ENCODE measurements at regions not wholly inside any gene's neighbourhood (a gene's known extent, or its start where the extent isn't known, plus 50 kb on each side); places are given as distances from the start of the nearest gene placed in this dataset.
"Not testable (repeated sequence)": the region's sequence is repeated elsewhere in the genome, so short reads cannot be mapped to it uniquely, and the experiment has no call there.

DNA sequence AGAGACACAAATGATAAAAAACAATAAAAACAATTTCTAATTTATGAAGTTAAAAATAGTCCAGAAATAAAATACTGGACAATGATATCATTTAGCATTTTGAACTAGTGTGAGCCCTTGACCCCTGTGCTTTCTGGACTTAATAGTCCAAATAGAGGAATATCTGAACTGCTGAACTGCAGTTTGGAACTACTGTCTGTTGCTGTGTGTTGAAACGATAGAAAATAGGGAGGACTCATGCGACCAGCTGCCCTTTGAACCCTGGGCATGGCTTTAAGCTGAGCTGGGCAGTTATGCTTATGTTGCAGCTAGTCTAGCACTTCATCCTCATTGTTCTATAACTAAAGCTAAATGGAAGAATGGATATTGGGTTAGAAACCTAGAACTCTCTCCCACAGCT lies 99.5 kb downstream of the FMR1NB start:
- peak; percentile 3 for DNase-seq (ENCODE audit: low spot score)

DNA sequence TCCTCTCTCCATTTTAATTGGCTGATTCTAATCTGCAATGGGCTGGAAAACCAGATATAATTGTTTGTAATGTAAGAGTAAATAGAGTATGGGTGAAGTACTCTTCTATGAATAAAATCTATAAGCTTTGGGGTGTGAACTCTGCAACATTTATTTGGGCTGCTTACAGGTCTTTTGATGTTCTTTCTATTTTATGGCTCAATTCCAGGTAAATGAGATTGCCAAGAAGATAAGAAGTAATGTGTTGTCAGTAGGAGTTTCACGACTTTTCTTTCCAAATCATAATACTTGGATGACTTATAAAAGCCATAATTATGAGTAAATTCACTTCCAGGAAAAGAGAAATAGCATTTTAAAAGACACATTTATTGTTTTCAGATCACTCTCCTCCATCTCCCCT lies 103.5 kb downstream of the FMR1NB start:
- DNase-seq (ENCODE audit: low spot score), result no peak

DNA sequence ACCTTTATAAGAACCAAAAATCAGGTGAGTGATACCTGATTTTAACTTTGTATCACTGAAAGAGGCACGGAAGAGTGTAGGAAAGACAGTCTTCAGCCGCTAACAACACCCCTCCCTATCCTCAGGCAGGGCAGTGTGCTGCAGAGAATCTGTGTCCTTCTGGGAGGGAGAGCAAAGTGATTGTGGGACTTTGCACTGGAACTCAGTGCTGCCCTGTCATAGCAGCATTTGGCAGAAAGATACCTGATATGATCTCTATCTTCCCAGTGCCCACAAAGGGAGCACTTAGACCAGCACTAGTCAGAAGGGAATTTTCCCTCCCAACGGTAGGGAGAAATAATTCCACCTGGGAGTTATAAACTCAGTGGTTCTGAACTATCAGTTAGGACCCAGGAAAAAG lies 139.0 kb downstream of the FMR1NB start:
- no peak for DNase-seq (ENCODE audit: low spot score)

DNA sequence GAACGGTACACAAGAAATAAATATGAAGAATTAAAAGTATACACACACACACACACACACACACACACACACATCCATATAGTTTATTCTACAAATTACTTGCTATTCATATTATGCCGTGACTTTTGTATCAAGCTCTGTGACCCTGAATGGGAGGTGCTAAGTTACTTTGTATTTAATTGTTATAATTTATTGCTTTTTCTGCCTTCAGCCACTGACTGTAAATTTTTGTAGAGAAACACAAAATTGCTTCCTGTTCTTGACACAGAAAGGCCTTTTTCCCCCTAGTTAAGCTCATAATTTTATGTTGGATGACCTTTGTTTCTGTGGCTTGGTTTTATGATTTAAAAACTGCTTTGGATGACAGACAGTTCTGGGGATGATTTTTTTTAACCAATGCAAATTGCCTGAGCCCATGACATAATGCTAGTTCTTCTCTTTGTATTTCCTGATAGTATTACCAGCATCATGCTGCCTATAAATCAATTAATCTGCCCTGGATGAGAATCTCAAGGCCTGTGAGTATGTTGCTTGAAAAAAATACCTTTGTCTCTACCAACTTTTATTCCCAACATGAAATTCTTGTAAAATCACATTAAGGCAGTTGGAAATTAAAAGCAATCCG lies 140.0 kb downstream of the FMR1NB start:
- no peak for DNase-seq (ENCODE audit: low spot score)

DNA sequence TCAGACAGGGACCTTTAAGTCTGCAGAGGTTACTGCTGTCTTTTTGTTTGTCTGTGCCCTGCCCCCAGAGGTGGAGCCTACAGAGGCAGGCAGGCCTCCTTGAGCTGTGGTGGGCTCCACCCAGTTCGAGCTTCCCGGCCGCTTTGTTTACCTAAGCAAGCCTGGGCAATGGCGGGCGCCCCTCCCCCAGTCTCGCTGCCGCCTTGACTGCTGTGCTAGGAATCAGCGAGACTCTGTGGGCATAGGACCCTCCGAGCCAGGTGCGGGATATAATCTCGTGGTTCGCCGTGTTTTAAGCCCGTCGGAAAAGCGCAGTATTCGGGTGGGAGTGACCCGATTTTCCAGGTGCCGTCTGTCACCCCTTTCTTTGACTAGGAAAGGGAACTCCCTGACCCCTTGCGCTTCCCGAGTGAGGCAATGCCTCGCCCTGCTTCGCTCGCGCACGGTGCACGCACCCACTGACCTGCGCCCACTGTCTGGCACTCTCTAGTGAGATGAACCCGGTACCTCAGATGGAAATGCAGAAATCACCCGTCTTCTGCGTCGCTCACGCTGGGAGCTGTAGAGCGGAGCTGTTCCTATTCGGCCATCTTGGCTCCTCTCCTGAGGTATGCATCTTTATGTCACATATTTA lies 147.9 kb downstream of the FMR1NB start:
- DNase-seq (ENCODE audit: low spot score), result not testable (repeated sequence)

DNA sequence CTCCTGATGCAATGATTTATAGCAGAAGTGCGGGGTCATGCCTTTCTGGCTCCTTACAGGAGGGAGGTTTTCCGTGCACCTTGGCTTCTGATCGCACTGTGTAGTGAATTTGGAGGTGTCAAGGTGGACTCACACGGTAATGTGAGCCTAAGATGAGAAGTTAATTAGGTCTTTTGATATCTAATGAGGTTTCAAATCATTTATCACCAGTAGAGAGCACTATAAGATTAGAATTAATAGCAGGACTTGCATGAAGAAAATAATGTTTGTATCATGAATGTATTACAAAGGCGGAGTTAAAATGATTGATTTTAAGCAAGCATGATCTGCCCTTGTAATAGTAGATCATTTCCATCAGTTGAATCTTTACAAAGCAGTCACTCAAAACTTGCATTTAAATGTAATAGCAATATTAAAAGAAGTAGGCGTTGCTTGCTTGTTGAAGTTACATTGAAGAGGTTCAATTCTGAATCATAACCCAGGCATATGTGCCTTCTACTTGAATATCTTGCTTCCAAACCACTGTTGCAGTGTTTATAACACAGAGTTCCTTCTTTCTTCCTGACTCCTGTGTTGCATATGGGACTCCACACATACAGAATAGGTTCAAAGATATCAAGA lies 152.1 kb downstream of the FMR1NB start:
- DNase-seq (ENCODE audit: low spot score), result no peak

DNA sequence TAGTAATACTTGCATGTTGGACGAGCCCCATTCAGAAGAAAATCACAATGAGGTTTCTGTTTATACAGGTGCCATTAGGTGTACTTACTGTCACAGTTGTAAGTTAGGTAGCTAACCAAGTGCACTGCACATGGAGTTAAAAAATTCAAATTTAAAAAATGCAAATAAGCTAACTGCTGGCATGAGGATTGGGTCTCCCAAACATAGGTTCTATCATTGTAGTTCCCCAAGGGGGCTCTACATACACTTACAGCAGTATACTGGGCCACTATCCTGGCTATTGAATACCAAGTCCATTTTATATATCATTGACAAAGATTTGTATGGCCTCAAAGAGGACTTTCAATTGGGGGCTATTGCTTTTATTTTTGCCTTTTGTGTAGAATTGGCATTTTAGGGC lies 153.4 kb downstream of the FMR1NB start:
- no peak for DNase-seq (ENCODE audit: low spot score)

DNA sequence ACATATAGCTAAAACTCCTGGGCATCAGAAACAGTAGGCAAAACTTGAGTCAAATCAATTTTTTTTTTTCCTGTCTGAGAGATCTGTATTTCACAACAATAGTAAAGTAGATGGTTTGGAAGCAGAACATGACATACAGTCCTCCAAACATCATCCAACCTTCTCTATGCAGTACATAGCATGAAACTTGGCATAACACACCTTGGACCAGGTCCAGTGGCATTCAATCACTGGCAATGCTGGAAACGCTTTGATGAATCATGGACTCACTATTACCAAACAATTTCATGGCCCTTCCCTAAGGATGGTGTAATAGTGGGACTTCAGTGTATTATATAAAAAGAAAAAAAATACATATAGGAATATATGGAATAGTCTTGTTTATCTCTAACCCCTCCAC lies 154.6 kb downstream of the FMR1NB start:
- DNase-seq (ENCODE audit: low spot score), result no peak

DNA sequence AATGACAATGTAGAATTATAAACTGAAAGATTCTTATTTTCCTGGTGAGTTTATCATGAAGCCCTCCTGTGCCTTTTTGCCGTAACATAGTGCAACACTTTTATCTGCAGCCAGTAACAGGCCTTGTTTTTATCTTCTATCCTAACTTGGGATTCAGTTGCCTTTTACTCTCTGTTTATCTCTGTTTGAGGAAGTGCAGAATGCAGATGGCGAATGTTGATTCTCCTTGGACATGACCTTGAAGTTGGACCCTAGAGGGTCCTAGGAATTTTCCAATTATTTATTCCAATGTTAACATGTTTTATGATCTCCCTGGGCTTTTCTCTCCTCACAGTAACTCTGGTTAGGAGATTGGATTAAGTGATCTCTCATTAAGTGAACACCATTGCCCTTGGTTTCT lies 165.0 kb downstream of the FMR1NB start:
- DNase-seq (ENCODE audit: low spot score), result no peak

DNA sequence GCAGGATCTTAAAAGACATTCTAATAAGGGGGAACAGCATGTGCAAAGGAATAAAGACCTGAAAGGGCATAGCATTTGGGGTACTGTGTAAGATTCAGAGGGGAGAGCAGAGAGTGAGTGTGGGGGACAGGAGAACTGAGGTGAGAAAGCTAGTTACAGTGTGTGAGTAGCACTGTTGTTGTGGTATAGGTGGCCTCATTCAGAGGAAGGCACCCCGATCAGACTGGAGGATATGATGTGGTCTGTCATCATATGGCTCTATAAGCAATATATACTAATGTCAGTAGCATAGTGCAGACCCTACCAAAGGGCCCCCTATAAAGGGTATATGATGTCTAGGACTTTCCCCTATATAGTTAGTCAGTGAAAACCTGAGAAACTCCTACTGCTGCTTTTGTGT lies 175.8 kb downstream of the FMR1NB start:
- DNase-seq (ENCODE audit: low spot score), result no peak

DNA sequence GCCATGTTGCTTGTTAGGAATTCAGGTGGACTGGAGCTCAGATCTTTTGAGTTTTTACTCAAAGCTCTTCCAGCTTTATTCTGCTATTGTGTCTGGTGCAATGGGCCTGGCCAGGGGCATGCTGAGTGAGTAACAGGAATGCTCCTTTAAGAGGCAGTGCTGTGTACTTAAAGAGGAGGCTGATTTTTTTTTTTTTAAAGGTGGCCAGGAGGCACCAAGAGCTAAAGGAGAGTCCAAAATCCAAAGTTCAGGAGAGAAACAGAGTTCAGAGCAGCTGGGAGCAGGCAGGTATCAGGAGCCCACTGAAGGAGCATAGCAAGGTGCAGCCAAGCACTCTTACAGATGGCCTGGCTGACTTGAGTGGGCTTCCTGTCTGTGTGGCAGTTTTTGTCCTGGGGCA lies 178.7 kb downstream of the FMR1NB start:
- no peak for DNase-seq (ENCODE audit: low spot score)

DNA sequence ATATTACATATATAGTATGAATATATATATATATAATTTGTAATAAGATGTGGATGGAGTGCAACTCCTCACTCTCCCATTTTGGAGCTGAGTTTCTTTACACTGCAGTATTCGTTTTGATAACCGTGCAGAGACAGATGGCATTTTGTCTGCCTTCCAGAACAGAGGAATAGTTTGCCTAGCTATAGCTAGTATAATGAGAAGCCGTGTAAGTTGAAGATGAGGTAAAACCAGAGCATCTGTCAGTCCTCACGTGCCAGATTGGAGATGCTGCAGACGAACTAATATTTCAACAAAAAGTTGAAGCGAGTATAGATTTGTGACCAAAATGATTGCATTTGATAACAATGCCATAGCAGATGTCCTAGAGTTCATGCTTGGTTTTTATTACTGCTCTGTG lies 180.6 kb downstream of the FMR1NB start:
- no peak for DNase-seq (ENCODE audit: low spot score)

DNA sequence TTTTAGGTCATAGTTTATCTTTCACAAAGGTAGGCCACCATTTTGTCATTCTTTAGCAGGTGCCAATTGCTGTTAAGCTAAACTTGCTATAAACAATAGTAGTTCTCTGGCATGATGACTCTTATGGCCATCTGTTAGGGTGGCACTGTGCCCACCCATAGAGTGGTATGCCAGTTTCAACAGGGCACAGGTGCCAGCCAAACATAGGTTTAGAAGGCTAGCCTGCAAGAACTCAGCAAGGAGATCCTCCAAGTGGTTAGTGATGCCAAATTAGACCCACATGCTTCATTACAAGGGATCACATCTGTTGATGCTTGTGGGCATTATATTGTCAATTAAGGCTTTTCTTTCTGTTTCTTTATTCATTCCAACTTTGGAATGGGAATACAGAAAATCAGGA lies 204.5 kb downstream of the FMR1NB start:
- no peak for DNase-seq (ENCODE audit: low spot score)

DNA sequence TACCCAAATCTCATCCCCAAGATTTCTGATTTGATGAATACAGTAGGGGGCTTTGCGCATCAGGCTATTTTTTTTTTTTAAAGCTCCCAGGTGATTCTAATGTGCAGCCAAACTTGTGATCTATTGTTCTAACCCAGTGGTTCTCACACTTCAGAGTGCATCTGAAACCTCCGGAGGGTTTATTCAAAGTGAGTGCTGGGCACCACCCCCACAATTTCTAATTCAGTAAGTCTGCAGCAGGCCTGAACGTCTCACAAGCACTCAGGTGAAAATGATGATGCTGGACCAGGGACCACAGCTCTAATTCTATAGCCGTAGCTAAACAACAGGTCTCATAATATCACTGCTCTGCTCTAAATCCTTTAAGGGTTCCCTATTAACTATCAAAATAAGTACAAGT lies 211.4 kb downstream of the FMR1NB start:
- DNase-seq (ENCODE audit: low spot score), result no peak

DNA sequence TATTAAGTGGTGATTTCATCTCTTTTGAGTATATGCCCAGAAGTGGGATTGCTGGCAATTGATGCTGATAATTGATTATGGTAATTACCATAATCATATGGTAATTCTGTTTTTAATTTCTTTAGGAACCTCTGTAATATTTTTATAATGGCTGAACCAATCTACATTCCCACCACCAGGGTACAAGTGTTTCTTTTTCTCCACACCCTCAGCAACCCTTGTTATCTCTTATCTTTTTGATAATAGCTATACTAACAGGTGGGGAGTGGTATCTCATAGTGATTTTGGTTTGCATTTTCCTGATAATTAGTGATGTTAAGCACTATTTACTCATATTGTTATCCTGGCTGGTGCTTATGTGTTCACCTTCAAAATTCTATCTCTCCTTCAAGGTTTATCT lies 212.6 kb downstream of the FMR1NB start:
- DNase-seq (ENCODE audit: low spot score), result no peak

DNA sequence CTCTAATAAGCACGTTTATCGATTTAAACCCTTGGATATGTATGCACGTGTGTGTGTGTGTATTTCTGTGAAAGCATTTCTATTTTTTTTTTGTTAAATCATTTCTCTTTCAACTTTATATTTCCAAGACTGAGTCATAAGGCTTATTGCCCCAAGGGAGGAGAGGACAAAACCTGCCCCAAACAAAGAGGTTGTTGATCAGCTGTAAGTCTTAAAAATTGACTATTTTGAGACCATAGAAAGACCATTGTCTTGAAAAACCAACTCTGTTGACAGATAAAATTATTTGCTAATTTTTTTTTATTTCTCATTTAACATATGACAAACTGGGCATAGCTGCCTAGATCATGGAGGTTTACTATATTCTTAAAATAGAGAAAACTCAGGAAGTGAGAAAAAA lies 222.4 kb downstream of the FMR1NB start:
- DNase-seq (ENCODE audit: low spot score), result no peak

DNA sequence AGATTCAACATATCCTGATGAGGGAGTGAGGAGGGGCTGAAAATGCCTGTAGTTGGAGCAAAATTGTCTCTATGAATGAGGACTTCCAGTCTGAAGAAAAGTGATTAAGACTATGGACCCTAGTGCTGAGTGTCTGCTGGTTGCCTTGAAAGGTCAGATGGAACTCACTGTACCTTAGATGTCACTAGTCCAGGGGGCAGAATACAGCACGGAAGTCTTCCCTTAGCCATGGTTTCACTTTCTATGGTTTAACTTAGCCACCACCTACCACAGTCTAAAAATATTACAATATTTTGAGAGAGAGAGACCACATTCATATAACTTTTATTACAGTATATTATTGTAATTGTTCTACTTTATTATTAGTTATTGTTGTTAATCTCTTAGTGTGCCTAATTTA lies 223.1 kb downstream of the FMR1NB start:
- no peak for DNase-seq (ENCODE audit: low spot score)

DNA sequence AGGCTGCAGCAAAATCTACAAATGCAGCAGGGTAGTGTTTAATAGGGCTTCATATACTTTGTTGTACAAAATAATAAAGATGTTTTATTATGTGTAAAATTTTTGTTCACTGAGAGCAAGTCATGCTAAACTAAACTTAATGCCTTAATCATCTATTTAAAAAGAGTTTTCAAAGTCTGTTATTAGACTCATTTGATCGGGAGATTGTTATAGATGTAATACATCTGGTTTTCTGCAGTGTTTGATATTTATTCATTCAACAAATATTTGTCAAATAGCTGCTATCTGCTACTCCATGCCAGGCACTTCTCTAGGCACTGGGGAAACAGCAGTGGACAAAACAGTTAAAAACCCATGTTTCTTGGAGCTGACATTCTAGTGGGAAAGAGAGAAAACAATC lies 233.6 kb downstream of the FMR1NB start:
- no peak for DNase-seq (ENCODE audit: low spot score)

DNA sequence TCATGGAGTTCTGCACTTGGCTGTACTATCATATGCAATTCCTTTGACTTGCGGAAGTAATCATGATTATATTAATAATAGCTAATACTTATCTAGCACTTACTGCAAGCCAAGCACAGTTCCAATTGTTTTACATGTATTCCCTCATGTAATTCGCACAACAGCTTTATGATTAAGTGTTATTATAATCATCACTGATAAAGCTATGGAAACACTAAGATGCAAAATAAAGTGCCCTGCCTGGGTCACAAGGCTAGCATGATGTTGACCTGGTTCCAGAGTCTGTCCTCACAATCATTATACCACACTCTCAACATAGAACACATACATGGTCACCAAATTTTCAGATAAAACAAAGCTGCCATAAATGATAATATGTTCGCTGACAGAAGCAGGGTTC lies 234.6 kb downstream of the FMR1NB start:
- no peak for DNase-seq (ENCODE audit: low spot score)

DNA sequence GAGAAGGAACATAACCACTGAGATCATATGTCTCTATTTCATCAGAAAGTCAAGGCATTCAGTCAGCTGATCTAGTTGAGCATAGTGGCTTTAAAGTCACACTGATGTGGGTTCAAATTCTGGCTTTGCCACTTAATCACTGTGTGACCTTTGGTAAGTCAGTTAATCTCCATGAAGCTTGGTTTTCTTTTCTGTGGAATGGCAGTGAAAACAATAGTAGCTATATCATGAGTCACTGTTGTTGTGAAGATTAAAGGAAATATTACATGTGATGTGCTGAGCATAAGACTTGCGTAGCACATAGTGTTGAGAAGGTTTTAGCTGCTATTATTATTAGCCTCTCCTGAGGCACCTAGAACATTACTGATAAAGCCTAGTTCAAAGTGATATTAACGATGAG lies 242.2 kb downstream of the FMR1NB start:
- DNase-seq (ENCODE audit: low spot score), result no peak

DNA sequence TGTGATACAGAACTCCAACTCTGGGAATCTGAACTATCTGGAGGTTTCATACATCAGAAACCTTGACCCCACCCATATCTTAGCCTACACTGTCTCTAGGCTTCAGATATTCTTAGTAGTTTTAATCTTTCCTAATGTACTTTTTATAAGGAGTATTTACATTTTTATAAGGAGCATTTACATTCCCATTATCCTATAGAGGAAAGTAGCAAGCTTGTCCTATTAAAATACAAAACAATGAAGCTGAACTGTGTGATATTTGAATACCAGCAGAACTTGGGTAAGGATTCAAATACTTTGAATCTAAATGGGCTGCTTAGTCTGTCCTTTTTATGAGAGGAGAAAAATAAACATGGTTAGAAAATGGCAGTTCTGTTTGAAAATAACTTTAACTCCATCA lies 247.4 kb downstream of the FMR1NB start:
- DNase-seq (ENCODE audit: low spot score), result no peak

DNA sequence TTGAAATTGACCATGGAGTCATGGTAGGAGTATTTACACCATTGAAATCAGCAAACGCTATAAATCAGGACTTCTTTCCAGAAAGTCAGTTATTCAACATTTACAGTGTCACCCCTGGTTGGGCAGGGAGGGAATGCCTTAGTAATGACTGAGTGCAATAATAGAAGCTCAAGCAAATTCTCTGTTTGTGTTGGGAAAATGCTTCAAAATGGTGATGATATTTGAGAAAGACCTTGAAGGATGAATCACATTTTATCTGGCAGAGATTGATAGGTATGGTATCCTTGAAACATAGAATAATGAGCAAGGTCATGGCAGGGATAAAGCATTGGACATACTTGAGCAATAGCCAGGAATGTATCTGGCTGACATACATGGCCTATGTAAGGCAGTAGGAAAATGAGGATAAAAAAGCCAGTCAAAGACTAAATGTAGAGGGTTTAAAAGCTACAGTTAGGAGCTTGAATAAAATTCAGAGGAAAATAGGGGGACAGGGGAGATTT lies 248.7 kb downstream of the FMR1NB start:
- DNase-seq (ENCODE audit: low spot score), result no peak

DNA sequence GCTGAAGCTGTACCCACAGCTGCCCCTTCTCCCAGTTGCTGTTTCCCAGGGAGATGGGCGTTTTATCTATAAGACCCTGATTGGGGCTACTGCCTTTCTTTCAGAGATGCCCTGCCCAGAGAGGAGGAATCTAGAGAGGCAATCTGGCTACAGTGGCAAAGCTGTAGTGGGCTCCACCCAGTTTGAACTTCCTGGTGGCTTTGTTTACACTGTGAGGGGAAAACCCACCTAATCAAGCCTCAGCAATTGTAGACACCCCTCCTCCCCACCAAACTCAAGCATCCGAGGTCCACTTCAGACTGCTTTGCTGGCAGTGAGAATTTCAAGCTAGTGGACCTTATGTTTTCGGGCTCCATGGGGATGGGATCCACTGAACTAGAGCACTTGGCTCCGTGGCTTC lies 240.4 kb upstream of the AFF2 start:
- no peak for DNase-seq (ENCODE audit: low spot score)

DNA sequence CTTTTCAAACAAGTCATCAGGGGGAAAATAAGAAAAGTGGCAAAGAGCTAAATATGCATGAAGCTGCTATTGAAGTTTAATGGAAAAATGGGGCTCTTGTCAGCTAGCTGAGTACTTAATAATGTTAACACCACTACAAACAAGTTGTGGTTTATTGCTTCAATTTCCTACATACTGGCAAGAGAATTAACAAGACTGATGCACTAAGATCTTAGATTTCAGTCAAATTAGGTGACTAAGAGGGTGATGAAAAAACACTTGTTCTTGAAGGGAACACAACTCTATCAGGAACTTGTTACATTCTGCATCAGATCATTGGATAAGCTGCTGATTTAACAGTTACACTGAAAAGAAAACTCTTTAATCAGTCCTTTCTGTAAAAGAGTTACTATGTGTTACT lies 234.6 kb upstream of the AFF2 start:
- DNase-seq (ENCODE audit: low spot score), result no peak
